ENCODE measurements at regions not wholly inside any gene's neighbourhood (a gene's known extent, or its start where the extent isn't known, plus 50 kb on each side); places are given as distances from the start of the nearest gene placed in this dataset.

DNA sequence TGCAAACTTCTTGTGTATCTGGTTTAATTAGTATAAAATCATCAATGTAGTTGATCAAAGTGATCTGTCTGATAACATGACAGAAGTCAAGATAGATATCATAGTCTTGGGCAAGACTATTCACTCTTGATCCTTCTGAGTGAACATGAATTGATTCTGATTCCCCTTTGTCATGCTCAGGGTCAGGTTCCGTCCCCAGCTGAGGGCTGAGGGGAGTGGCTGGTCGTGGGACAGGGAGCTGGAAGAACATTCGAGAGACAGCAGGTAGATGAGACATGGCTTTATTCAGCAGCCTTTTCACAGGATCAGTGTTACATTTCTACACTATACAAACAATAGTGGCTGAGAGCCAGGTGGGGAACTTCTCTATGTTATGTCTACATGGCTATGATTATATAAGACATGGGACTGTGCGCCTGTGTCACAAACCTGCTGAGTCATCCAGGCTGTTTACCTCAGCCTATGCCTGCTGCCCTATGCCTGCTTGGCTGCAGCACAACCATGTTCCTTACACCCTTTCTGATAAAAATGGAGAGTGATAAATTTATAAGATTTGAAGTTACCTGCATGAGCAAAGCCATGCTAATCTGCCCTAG, 586.9 kb upstream of the NR3C2 start:
- DNase-seq = no peak

DNA sequence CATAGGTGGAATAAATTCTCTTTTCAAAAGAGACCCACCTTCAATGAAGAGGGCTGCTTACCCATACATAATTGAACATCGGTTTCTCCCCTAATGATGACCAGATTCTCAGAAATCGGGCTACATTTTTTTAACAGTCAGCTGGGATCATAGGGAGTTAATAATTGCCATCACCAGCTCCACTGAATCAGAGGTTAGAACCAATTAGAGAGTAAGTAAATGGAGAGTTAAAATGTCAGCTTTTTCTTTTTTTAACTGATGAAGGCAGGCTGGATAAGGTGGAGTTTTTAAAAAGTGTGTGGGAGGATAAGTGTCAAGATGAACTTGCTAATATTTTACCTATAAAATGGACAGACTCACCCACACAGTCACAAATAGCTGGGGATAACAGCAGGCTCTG, 584.5 kb upstream of the NR3C2 start:
- no peak for DNase-seq

DNA sequence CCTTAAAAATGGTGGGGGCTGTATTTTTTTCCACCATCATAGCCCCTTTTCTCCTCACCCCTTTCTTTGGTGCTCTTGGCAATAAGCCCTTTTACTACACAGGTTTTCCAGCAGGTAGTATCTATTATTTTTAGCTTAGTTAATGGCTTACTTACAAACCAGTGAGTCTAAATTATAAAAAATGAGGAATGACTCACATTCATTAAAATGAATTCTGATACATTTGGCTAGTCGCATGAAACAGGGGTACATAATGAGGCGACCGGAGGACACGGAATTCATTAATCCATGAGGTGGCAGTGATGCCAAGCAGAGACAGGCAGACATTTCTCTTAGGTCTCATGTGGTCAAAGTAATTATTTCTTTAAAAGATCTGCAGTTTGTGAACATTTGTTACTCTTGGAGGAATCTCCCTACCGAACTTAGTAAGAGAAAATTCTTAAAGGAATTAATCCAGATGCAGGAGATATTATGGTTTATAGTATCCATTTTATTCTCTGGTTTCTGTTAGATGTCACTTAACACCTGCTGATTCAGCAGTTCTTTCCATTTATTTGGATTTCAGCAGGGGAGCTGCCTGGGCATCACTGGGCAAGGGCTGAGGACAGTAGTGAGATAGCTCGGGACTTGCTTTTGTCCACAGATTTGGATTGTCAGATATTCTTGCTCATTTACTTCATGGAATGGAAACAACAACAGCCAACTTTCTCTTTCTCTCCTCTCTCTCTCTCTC, 575.0 kb upstream of the NR3C2 start:
- DNase-seq = no peak

DNA sequence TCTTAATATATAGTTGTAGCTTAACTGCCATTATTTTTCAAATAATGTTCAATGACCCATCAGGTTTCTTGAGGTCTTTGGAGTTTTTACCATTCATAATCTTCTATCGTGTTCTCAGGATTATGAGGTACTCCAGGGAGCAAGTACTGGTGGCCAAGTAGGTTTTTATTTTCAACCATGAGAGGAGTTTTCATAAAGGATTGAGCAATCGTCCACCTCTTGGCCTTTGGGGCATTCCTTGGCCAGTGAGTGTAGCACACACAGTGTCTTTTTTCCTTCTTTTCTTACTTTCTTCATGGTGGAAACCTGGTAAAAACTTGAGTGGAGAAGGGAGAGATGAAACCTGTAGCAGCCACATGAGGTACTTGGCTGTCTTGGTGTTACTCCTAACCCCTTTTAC, 567.0 kb upstream of the NR3C2 start:
- DNase-seq = no peak

DNA sequence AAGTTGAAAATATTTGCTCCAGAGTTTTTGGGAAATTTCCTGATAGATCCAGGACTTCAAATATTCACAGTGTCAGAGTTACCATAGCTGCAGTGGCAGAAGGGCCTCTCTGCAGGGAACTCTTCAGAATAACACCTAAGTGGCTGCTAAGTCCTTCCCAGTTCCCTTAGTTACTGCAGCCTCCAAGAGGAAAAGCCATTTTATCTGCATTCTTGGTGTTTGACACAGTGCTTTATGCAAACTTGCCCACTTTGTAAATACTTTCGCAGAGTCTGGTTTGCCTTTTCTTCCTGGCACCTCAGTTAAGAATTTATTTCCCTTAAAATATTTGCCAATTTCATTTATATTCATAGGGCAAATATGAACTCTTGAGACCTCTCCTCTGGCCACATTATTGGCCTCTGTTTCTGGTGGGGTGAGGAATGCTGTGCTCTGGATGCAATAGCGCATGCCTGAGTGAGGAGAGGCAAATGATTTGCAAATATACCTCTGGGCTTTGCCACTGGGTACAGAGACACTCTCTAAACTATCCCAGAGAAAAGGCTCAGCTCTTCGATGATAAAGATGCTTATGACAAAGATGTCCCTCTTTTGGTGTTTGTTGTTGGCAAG, 566.3 kb upstream of the NR3C2 start:
- DNase-seq = no peak

DNA sequence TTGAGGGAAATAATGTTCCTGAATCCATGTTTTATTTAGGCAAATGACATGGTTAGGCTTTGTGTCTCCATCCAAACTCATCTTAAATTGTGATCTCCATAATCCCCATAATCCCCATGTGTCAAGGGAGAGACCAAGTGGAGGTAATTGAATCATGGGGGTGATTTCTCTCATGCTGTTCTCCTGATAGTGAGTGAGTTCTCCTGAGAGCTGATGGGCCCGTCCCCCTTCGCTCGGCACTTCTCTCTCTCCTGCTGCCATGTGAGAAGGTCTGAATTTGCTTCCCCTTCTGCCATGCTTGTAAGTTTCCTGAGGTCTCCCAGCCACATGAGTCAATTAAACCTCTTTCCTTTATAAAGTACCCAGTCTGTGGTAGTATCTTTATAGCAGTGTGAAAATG, 563.0 kb upstream of the NR3C2 start:
- DNase-seq = no peak

DNA sequence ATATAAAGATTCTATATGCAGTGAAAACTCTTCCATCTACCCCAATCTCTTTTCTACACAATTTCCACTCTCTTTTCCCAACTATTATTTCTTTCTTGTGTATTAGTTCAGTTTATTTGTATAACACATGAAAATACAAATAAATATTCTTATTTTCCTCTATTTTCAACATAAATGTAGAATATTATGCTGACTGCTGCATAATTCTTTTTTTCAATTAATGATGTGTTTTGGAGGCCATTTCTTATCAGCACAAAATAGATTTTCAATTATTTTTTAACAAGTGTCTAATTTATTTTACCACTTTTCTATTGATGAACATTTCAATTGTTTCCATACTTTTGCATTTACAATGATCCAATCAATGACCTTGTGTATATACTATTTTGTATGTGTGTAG, 557.7 kb upstream of the NR3C2 start:
- DNase-seq = no peak

- peak; percentile 5 for DNase-seq
These were observed 556.5 kb upstream of the NR3C2 start for GRCh38 chr4:148998719-148999118.

- no peak for DNase-seq
These were observed 544.7 kb upstream of the NR3C2 start for GRCh38 chr4:148986951-148987350.

DNA sequence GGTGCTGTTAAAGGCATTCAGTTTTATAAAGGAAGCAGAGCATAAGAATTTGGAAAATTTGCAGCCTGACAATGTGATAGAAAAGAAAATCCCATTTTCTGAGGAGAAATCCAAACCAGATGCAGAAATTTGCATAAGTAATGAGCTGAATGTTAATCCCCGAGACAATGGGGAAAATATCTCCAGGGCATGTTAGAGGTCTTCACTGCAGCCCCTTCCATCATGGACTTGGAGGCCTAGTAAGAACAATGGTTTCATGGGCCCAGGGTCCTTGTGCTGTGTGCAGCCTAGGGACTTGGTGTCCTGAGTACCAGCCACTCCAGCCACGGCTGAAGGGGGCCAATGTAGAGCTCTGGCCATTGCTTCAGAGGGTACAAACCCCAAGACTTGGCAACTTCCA, 542.7 kb upstream of the NR3C2 start:
- no peak for DNase-seq

GRCh38 chr4:148982200-148982599, 540.0 kb upstream of the NR3C2 start:
- DNase-seq = no peak

GRCh38 chr4:148980782-148981480, 538.7 kb upstream of the NR3C2 start:
- DNase-seq = no peak

GRCh38 chr4:148978301-148978700, 536.1 kb upstream of the NR3C2 start:
- DNase-seq = no peak

- no peak for DNase-seq
These were observed 533.2 kb upstream of the NR3C2 start for GRCh38 chr4:148975464-148975863.

DNA sequence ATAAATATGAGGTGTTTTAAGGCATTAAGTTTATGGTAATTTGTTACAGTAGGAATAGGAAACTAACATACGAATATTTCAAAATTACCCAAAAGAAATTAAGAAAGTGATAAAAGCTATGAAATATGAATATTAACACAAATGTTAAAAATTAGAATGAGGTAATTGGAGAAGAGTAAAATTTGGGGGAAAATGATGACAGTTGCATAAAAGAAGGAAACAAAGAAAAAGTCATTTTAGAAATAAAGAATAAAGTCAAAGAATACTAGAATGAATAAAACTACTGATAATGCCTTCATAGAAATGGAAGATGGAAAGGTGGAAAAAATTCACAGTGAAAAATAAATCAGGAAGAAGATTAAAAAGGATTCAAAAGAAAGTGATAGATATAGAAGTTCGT, 522.9 kb upstream of the NR3C2 start:
- no peak for DNase-seq

DNA sequence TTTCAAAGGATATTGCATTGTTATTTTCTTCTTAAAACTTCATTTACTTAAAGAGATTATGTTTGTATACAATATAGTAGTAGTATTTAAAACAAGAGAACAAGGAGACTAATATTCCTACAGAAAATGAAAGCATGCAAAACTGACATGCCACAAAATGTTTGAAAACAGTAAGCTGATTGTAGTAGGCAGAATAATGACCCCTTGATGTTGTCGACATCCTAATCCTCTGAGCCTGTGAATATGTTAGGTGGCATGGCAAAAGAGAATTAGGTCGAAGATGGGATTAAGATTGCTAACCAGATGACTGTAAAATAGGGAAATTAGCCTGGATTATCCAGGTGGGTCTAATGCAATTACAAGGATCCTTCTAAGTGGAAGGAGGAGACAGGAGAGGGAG, 522.2 kb upstream of the NR3C2 start:
- DNase-seq = no peak

GRCh38 chr4:148962539-148963290, 520.5 kb upstream of the NR3C2 start:
- no peak for DNase-seq

- DNase-seq = no peak
These were observed 519.3 kb upstream of the NR3C2 start for GRCh38 chr4:148961526-148961925.

DNA sequence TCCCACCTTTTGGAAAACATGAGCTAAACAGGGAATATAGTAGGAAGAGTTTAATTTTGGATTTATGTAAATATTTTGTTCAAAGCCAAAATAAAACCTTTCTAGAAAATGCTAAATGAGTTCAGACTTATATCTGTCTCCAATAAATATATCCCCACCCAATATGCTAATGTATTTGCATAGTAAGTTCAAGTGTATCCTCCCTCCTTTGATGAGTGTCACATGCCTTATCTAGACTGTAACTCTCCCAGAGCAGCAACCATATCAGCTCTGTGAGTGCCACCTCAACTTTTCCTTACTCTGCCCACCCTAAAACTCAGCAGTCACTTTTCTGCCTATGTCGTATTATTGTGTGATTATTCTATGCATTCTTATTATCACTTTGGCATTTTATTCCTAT, 516.1 kb upstream of the NR3C2 start:
- no peak for DNase-seq

- no peak for DNase-seq
These were observed 513.5 kb upstream of the NR3C2 start for GRCh38 chr4:148955564-148956297.

DNA sequence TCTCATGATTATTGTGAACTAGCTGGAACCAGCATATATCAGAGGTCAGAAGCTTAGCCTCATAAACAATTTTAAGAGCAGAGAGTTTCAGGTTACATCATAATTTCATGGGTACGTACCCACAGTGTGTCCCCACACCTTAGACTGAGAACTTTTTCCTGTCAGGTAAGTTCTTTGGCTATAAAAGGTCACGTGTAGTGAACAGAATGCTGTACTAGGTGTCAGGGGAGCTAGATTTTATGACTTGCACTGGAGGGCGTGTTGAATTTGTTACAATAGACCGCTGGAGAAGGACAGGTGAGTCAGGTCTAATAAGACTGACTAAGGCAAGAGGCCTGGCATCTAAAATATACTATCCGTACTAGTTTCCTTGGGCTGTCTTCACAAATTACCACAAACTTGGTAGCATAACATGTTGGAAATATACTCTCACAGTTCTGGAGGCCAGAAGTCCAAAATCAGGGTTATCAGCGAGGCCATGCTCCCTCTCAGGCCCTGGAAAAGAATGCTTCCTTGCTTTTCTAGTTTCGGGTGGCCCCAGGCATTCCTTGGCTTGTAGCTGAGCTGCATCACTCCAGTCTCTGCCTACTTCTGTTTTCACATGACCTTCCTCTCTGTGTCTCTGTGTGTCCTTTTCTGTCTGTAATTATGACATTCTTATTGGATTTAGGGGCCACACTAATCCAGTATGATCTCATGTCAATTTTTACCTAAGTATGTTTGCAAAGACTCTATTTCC, 512.0 kb upstream of the NR3C2 start:
- DNase-seq = no peak

- no peak for DNase-seq
These were observed 509.1 kb upstream of the NR3C2 start for GRCh38 chr4:148951346-148951745.
